H1 (cell line): ENCODE measurements at regions not wholly inside any gene's neighbourhood (a gene's known extent, or its start where the extent isn't known, plus 50 kb on each side); places are given as distances from the start of the nearest gene placed in this dataset.

Experiments
- BRCA1 ChIP-seq: IDR thresholded peaks from 2 replicates; pipeline ENCODE4 v1.6.1; 2012; ENCODE audit warnings: low read depth, low read length, improper control_type of control experiment
- EGR1 ChIP-seq: IDR thresholded peaks from 2 replicates; pipeline ENCODE4 v1.6.1; 2011; ENCODE audit warnings: low read depth, low read length, borderline replicate concordance
- EP300 ChIP-seq, 2 experiments: IDR thresholded peaks; 1 replicate in 1 of 2; 2 replicates in 1 of 2; pipeline ENCODE4 v1.6.1; 2011 to 2012; ENCODE audit warnings: low read depth in 2 of 2, low read length in 2 of 2, mild to moderate bottlenecking in 2 of 2, borderline replicate concordance in 1 of 2, inconsistent platforms in 1 of 2, moderate library complexity in 1 of 2
- POLR2A ChIP-seq, 2 experiments: IDR thresholded peaks; 1 replicate in 1 of 2; 2 replicates in 1 of 2; pipeline ENCODE4 v1.6.1; 2011; ENCODE audit warnings: low read depth in 2 of 2, low read length in 2 of 2, mild to moderate bottlenecking in 2 of 2; ENCODE audit errors: control extremely low read depth in 1 of 2
- RAD21 ChIP-seq, 2 experiments: IDR thresholded peaks in 1 of 2; conservative IDR thresholded peaks in 1 of 2; 2 replicates each; pipeline ENCODE4 v1.6.1; 2011; ENCODE audit warnings: low read depth in 2 of 2, low read length in 2 of 2, improper control_type of control experiment in 1 of 2, inconsistent platforms in 1 of 2, mild to moderate bottlenecking in 1 of 2, moderate library complexity in 1 of 2
- TF ChIP-seq, protein P1 (sequence below), 3 experiments: IDR thresholded peaks; 1 replicate in 2 of 3; 2 replicates in 1 of 3; pipeline versions ENCODE4 v1.5.1 to v1.6.1; 2011; ENCODE audit warnings: low read length in 3 of 3, mild to moderate bottlenecking in 3 of 3, inconsistent platforms in 2 of 3, low read depth in 1 of 3, moderate library complexity in 1 of 3; ENCODE audit not compliant: insufficient read depth in 1 of 3; ENCODE audit errors: control extremely low read depth in 1 of 3
- TF ChIP-seq, protein P2 (sequence below): IDR thresholded peaks from 2 replicates; pipeline ENCODE4 v1.6.1; 2011; ENCODE audit warnings: low read length, improper control_type of control experiment

DNA sequence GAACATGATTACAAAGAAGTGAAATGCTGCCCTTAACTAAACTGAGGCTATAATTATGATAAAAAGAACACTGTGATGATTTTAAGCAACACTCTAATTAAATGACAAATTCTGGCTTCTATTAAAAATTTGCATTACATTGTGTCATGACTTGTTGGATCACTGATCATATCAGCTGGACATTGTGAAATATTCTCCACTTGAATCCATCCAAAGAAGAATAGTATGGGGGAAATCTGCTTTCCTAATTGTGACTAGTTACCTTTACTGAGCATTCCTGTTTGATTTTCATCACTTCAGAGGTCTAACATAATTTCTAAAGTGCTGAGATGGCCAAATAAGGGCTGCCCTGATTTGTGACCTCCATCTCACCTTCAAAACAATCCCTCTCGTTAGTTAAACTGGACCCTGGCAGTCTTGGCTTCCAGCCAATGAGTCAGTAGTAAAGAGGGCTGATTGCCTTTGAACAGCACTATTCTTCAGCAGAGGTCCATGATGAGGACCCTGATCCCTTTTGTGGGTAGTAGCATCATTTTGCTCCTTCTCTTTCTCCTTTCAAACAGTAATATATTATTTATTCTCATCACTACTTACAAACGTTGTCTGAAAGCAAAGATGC lies 53.5 kb upstream of the LEKR1 start:
- TF ChIP-seq, protein P1, sequence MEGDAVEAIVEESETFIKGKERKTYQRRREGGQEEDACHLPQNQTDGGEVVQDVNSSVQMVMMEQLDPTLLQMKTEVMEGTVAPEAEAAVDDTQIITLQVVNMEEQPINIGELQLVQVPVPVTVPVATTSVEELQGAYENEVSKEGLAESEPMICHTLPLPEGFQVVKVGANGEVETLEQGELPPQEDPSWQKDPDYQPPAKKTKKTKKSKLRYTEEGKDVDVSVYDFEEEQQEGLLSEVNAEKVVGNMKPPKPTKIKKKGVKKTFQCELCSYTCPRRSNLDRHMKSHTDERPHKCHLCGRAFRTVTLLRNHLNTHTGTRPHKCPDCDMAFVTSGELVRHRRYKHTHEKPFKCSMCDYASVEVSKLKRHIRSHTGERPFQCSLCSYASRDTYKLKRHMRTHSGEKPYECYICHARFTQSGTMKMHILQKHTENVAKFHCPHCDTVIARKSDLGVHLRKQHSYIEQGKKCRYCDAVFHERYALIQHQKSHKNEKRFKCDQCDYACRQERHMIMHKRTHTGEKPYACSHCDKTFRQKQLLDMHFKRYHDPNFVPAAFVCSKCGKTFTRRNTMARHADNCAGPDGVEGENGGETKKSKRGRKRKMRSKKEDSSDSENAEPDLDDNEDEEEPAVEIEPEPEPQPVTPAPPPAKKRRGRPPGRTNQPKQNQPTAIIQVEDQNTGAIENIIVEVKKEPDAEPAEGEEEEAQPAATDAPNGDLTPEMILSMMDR (IDR thresholded peaks at IDR 0.05; ENCODE audit: control extremely low read depth in 1 of 3, insufficient read depth in 1 of 3, low read depth in 1 of 3, low read length in 3 of 3): no peak
- TF ChIP-seq BRCA1 (no peak), RAD21 (IDR thresholded peaks at IDR 0.05 in 1 of 2, conservative IDR thresholded peaks at IDR 0.05 in 1 of 2; ENCODE audit: low read depth in 2 of 2, low read length in 2 of 2) (no peak), EP300 (IDR thresholded peaks at IDR 0.05; ENCODE audit: borderline replicate concordance in 1 of 2, low read depth in 2 of 2, low read length in 2 of 2) (no peak), EGR1 (no peak), POLR2A (IDR thresholded peaks at IDR 0.05; ENCODE audit: control extremely low read depth in 1 of 2, low read depth in 2 of 2, low read length in 2 of 2) (no peak)
- TF ChIP-seq, protein P2, sequence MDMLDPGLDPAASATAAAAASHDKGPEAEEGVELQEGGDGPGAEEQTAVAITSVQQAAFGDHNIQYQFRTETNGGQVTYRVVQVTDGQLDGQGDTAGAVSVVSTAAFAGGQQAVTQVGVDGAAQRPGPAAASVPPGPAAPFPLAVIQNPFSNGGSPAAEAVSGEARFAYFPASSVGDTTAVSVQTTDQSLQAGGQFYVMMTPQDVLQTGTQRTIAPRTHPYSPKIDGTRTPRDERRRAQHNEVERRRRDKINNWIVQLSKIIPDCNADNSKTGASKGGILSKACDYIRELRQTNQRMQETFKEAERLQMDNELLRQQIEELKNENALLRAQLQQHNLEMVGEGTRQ: no peak
